Stimulated activated CD8-positive, alpha-beta memory T cell treated with anti-CD3 and anti-CD28 coated beads, Interleukin-12 subunit alpha, Interleukin-12 subunit beta, amount 100 ng/mL, for 24 hours (primary cell): ENCODE measurements at regions not wholly inside any gene's neighbourhood (a gene's known extent, or its start where the extent isn't known, plus 50 kb on each side); places are given as distances from the start of the nearest gene placed in this dataset.
"Not testable (repeated sequence)": the region's sequence is repeated elsewhere in the genome, so short reads cannot be mapped to it uniquely, and the experiment has no call there.

Experiments
- DNase-seq: peaks from one replicate; pipeline ENCODE4 v3.0.0-alpha.2; 2020; ENCODE audit errors: extremely low read depth

DNA sequence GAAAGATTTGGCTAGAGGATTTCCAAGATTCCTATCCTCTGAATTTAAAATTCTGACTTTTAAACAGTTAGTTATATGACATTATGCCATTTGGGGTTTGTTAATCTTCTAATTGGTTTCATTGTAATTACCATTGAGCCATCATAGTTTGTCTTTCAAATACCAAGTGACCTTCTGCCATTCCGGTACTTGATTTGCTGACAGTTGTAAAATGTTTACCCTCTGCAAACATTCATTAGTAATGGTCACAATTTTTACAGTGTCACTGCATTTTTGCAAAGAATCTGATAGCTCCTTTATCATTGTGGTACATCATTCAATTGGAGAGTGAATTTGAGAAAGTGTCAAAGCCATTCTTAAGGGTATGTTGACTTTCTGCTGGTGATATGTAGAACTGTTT, 645.0 kb upstream of the TBL1XR1 start:
- DNase-seq = no peak

- no peak for DNase-seq
Observed at GRCh38 chr3:177842743-177843734, 645.8 kb upstream of the TBL1XR1 start.

DNA sequence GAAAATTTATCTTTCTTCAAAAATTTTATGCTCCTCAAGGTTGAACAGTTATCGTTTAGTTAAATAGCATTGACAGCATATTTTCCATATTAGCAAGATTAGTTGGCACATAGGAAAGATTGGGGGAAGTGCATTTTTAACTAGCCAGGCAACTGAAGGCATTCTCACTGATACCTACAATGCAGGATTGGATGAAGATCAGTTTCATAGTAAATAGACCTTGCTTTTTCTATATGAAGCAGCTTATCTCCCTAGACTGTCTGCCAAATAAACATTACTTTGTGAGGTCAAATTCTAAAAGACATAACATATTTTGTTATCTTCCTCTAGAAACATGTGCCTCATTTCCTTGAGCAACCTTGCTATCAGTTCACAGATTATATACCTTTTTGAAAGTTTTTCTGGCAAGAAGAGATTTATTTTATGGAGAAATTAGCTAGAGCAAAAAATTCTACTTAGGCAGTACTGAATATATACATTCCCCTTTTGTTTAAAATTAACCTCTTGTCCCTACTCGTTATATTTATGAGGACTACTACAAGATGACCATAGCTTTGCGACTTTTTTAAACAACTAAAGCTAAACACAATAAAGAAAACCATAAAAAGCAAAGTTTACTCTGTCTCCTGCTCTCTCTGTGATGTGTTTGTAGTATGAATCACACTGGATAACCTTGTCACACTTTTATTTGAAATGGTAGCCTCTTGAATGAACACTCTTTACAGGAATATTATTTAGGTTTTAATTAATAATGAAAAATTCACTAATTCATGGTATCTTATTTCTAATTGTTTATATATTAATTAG, 654.9 kb upstream of the TBL1XR1 start:
- DNase-seq = no peak

- DNase-seq = no peak
Observed at GRCh38 chr3:177855021-177855420, 657.7 kb upstream of the TBL1XR1 start.

- DNase-seq = no peak
Observed at GRCh38 chr3:177860184-177860583, 662.9 kb upstream of the TBL1XR1 start.

DNA sequence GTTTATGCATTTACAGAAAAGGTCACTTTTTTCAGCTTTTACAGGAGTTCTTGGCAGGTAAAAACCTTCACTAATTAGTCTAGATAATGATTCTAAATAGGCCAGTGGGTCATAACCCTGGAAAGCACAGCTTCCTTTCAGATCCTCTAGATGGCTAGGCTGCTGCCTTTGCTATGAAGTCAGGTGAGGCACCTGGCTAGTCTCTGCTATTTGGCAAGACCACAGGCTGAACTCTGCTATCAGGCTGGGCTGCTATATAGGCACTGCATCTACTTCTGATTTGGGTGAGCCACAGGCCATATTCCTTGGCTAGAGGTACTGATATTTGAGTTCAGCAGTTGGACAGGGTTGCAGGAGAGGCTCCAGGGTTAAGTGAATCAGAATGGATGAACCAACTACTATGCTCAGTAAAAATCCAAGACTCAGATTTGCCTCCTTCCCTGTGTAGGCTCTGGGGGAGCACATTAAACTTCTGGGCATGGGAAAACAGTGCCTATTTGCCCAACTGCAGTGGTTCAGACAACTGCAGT, 665.7 kb upstream of the TBL1XR1 start:
- DNase-seq = no peak

DNA sequence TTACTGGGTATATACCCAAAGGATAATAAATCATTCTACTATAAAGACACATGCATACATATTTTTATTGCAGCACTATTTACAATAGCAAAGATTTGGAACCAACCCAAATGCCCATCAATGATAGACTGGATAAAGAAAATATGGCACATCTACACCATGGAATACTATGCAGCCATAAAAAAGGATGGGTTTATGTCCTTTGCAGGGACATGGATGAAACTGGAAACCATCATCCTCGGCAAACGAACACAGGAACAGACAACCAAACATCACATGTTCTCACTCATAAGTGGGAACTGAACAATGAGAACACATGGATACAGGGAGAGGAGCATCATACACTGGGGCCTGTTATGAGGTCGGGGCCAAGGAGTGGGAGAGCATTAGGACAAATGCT, 665.0 kb upstream of the KCNMB2 start:
- not testable (repeated sequence) for DNase-seq

DNA sequence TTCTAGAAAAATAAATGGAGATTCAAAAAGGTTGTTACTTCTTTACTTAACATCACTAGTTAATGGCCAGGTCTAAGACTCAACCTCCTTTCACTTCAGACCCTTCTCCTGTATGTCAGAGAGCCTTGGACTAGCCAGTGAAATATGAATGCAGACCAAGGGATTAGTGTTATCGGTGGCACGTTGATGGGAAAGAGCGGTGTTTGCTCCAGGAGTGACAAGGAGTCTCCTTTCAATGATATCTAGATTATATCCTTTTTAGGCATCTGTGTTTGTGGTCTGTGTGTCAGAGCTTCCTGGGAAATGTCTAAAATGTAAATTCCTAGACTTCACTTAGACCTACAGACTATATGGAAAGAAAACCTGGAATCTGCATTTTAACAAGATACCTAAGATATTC, 658.0 kb upstream of the KCNMB2 start:
- DNase-seq = no peak

DNA sequence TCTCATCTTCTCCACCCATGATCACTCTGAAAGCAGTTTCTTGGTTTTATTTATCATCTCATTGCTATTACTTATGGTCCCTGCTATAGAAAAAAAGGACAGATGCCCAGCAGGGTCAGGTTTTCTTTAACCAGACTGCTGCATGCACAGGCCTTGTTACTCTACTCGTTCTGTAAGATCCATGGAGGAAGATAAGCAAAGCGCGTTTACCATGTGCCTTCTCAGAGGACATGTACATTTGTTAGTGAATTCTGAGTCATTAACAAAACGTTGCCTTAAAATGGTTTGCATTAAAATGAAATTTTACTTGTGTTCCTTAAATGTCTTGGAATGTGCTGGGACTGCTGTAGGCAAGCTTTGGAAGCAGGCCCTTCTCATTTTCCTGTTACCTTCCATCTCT, 657.3 kb upstream of the KCNMB2 start:
- DNase-seq = no peak

GRCh38 chr3:177881351-177881750, 654.9 kb upstream of the KCNMB2 start:
- DNase-seq = no peak

GRCh38 chr3:177882124-177882648, 654.0 kb upstream of the KCNMB2 start:
- DNase-seq = no peak

- no peak for DNase-seq
Observed at GRCh38 chr3:177883091-177883490, 653.1 kb upstream of the KCNMB2 start.

- DNase-seq = no peak
Observed at GRCh38 chr3:177883957-177884356, 652.3 kb upstream of the KCNMB2 start.

DNA sequence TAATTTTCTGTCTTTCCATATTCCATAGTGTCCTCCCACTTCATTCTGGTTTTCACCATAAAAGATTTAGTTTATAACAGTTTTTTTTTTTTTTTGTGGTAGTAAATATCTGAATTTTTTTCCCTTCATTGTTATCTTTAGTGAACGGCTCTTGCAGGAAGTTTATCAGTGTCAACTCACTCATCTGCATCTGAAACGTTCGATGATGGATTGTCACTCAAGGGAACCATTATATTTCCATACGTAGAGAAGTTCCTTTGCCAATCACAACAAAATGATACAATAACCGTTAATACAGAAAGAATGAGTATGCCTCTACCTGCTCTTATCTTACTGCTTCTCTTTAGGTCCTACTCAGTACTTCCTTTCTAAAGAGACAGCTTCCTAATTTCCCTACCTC, 651.2 kb upstream of the KCNMB2 start:
- DNase-seq = no peak

GRCh38 chr3:177886501-177886900, 649.7 kb upstream of the KCNMB2 start:
- no peak for DNase-seq

- DNase-seq = no peak
Observed at GRCh38 chr3:177887475-177887874, 648.8 kb upstream of the KCNMB2 start.

DNA sequence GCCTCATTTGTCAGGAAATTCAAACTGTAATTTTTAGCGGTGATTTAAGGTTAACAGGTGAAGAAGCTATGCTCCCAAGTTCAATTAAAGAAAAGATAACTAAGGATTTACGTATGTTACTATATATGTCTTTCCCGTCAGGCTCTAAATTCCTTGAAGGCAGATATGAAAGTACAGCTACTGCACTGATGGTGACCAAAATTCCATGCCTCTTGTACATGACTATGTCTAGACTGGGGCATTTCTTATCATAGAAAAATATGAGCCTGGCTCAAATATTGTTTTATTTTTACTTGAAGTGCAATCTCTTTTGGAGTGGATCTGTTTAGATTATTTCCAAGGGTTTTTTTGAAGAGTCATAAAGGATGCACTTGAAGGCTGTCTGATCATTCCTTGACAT, 647.1 kb upstream of the KCNMB2 start:
- DNase-seq = no peak

- no peak for DNase-seq
Observed at GRCh38 chr3:177889652-177890358, 646.4 kb upstream of the KCNMB2 start.

- no peak for DNase-seq
Observed at GRCh38 chr3:177890359-177890683, 645.9 kb upstream of the KCNMB2 start.

GRCh38 chr3:177891569-177891968, 644.7 kb upstream of the KCNMB2 start:
- DNase-seq = not testable (repeated sequence)

GRCh38 chr3:177893331-177893730, 642.9 kb upstream of the KCNMB2 start:
- no peak for DNase-seq
